SK-N-SH treated with all-trans-retinoic acid at 6 μM for 48 hours (cell line): ENCODE measurements at regions not wholly inside any gene's neighbourhood (a gene's known extent, or its start where the extent isn't known, plus 50 kb on each side); places are given as distances from the start of the nearest gene placed in this dataset.

Experiments used
- SNAI2 ChIP-seq: fragments of 250-450 bp; sonication (Bioruptor Pico); IDR thresholded peaks from 2 replicates; pipeline ENCODE4 v1.5.0; 2020; ENCODE audit warnings: mild to moderate bottlenecking, moderate library complexity
- TOX ChIP-seq: fragments of 250-450 bp; sonication (Bioruptor Pico); IDR thresholded peaks from 2 replicates; pipeline ENCODE4 v1.8.0; 2021; ENCODE audit warnings: mild to moderate bottlenecking, moderate library complexity, borderline replicate concordance

DNA sequence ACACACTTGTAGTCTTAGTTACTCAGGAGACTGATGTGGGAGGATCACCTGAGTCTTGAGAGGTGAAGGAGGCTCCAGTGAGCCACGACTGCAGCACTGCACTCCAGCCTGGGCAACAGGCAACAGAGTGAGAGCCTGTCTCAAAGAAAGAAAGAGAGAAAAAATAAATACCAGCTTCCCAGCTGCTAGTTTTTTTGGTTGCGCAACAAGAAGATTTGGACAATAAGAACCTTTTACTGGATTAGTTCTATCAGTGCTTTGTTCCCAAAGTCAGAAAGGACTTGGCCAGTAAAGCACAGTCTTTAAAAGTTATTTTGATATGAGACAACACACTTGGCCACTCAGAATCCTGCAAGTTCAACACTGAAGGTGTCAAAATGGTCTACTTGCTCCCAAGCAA is 768.1 kb upstream of the LRFN5 start:
- no peak for TF ChIP-seq SNAI2
- TF ChIP-seq TOX (CRISPR knock-in tag) = no peak
